CD4-positive, alpha-beta memory T cell (primary cell): ENCODE measurements at regions not wholly inside any gene's neighbourhood (a gene's known extent, or its start where the extent isn't known, plus 50 kb on each side); places are given as distances from the start of the nearest gene placed in this dataset.
"Not testable (repeated sequence)": the region's sequence is repeated elsewhere in the genome, so short reads cannot be mapped to it uniquely, and the experiment has no call there.

Experiments
- CTCF ChIA-PET: fragments of 350-600 bp; sonication (Branson Sonifier 250); formaldehyde crosslinking; loops from one replicate; lab custom pipeline; 2021; ENCODE audit warnings: inconsistent platforms; ENCODE audit not compliant: partially characterized antibody; lab: Charles Lee
- POLR2A ChIA-PET: fragments of 350-600 bp; sonication (Branson Sonifier 250); formaldehyde crosslinking; loops from one replicate; lab custom pipeline; 2021; ENCODE audit not compliant: partially characterized antibody; lab: Charles Lee
- DNase-seq, 5 donors: peaks; one replicate each; pipeline versions ENCODE4 v3.0.0 to v3.0.0-alpha.2; 2020 to 2022; ENCODE audit warnings: mixed read lengths in 1 of 5
- H3K27ac ChIP-seq: one replicate; pipeline ENCODE4 v1.7.0; 2013; ENCODE audit warnings: low read depth, low read length
- H3K27me3 ChIP-seq: 2 replicates; pipeline ENCODE4 v1.7.0; 2013; ENCODE audit warnings: mild to moderate bottlenecking, low read length, moderate library complexity; ENCODE audit not compliant: insufficient read depth
- H3K36me3 ChIP-seq: 2 replicates; pipeline ENCODE4 v1.7.0; 2013; ENCODE audit warnings: mild to moderate bottlenecking, low read length, moderate library complexity; ENCODE audit not compliant: insufficient read depth
- H3K4me1 ChIP-seq: 2 replicates; pipeline ENCODE4 v1.7.0; 2013; ENCODE audit warnings: mild to moderate bottlenecking, low read length, moderate library complexity; ENCODE audit not compliant: insufficient read depth
- H3K4me3 ChIP-seq, 2 donors: one replicate each; pipeline ENCODE4 v1.7.0; 2013; ENCODE audit warnings: low read length in 2 of 2, mild to moderate bottlenecking in 1 of 2
- H3K9me3 ChIP-seq, 2 donors: one replicate each; pipeline ENCODE4 v1.7.0; 2013; ENCODE audit warnings: low read length in 2 of 2, control low read depth in 1 of 2; ENCODE audit not compliant: control insufficient read depth in 1 of 2
- H3K27ac Mint-ChIP-seq, 7 donors: one replicate each; pipeline ENCODE4 v1.8.0; 2020 to 2021; ENCODE audit warnings: mixed read lengths in 7 of 7, mild to moderate bottlenecking in 6 of 7, inconsistent platforms in 3 of 7, moderate library complexity in 3 of 7
- H3K27me3 Mint-ChIP-seq, 2 donors: one replicate each; pipeline ENCODE4 v1.8.0; 2020 to 2021; ENCODE audit warnings: mixed read lengths in 2 of 2
- H3K36me3 Mint-ChIP-seq, 2 donors: one replicate each; pipeline ENCODE4 v1.8.0; 2020 to 2021; ENCODE audit warnings: mixed read lengths in 2 of 2, inconsistent platforms in 1 of 2, mild to moderate bottlenecking in 1 of 2
- H3K4me1 Mint-ChIP-seq, 4 donors: one replicate each; pipeline ENCODE4 v1.8.0; 2020 to 2021; ENCODE audit warnings: mixed read lengths in 4 of 4, mild to moderate bottlenecking in 1 of 4
- H3K4me3 Mint-ChIP-seq, 8 donors: one replicate each; pipeline ENCODE4 v1.8.0; 2020 to 2021; ENCODE audit warnings: mixed read lengths in 8 of 8, mild to moderate bottlenecking in 7 of 8, moderate library complexity in 6 of 8, inconsistent platforms in 3 of 8
- H3K9me3 Mint-ChIP-seq, 8 donors: one replicate each; pipeline ENCODE4 v1.8.0; 2020 to 2021; ENCODE audit warnings: mixed read lengths in 8 of 8, mild to moderate bottlenecking in 5 of 8, inconsistent platforms in 3 of 8, moderate library complexity in 1 of 8
- intact Hi-C: fragments of 100-400 bp; cut with micrococcal nuclease; formaldehyde crosslinking; loops from one replicate; pipeline ENCODE4 v1.15.1; 2023

- Mint-ChIP-seq H3K4me1 (no peaks in the 10 kb centered on the region), H3K27ac (no peak overlapping the region), H3K9me3 (peaks cover 0 to 5% (median 0%) of the 10 kb centered on the region in 8 donors), H3K36me3 (no peaks in the 10 kb centered on the region), H3K4me3 (no peak overlapping the region), H3K27me3 (peaks cover 0 to 2% of the 10 kb centered on the region in 2 donors)
- Histone ChIP-seq H3K27me3 (no peaks in the 10 kb centered on the region), H3K36me3 (no peaks in the 10 kb centered on the region), H3K9me3 (no peaks in the 10 kb centered on the region), H3K27ac (no peak overlapping the region), H3K4me1 (no peaks in the 10 kb centered on the region), H3K4me3 (no peak overlapping the region)
- DNase-seq = no peak
- intact Hi-C loops = no loop called here
- ChIA-PET CTCF (no interaction called here), POLR2A (no interaction called here)
Observed at GRCh38 chr1:57578099-57578498, 154.2 kb upstream of the DAB1 start.

GRCh38 chr1:57576756-57577155 lies 152.9 kb upstream of the DAB1 start:
- H3K9me3 ChIP-seq = no peaks in the 10 kb centered on the region
- CTCF ChIA-PET = no interaction called here
- H3K4me3 ChIP-seq = no peak overlapping the region
- H3K27me3 ChIP-seq = no peaks in the 10 kb centered on the region
- no peak overlapping the region for H3K27ac ChIP-seq
- H3K4me1 Mint-ChIP-seq = no peaks in the 10 kb centered on the region
- no peaks in the 10 kb centered on the region for H3K4me1 ChIP-seq
- H3K27me3 Mint-ChIP-seq = peaks cover 0 to 2% of the 10 kb centered on the region in 2 donors
- H3K27ac Mint-ChIP-seq = no peak overlapping the region
- POLR2A ChIA-PET = no interaction called here
- H3K36me3 Mint-ChIP-seq = no peaks in the 10 kb centered on the region
- no peak overlapping the region for H3K4me3 Mint-ChIP-seq
- DNase-seq = no peak
- intact Hi-C loops = no loop called here
- no peaks in the 10 kb centered on the region for H3K36me3 ChIP-seq
- peaks cover 0 to 3% (median 0%) of the 10 kb centered on the region in 8 donors for H3K9me3 Mint-ChIP-seq

GRCh38 chr1:57572016-57572415 lies 148.2 kb upstream of the DAB1 start:
- CTCF ChIA-PET = no interaction called here
- Mint-ChIP-seq H3K4me3 (no peak overlapping the region), H3K4me1 (no peaks in the 10 kb centered on the region), H3K27ac (no peak overlapping the region), H3K36me3 (no peaks in the 10 kb centered on the region), H3K9me3 (peaks cover 0 to 5% (median 2%) of the 10 kb centered on the region in 8 donors), H3K27me3 (peaks cover 0 to 2% of the 10 kb centered on the region in 2 donors)
- Histone ChIP-seq H3K27me3 (no peaks in the 10 kb centered on the region), H3K27ac (no peak overlapping the region), H3K9me3 (no peaks in the 10 kb centered on the region), H3K4me3 (no peak overlapping the region), H3K4me1 (no peaks in the 10 kb centered on the region), H3K36me3 (no peaks in the 10 kb centered on the region)
- intact Hi-C loops = no loop called here
- POLR2A ChIA-PET = no interaction called here
- no peak for DNase-seq

GRCh38 chr1:57558066-57558465 lies 134.2 kb upstream of the DAB1 start:
- H3K36me3 ChIP-seq, H3K4me3 ChIP-seq, DNase-seq, H3K4me1 Mint-ChIP-seq, H3K9me3 ChIP-seq, POLR2A ChIA-PET, H3K27me3 ChIP-seq, H3K27me3 Mint-ChIP-seq, H3K36me3 Mint-ChIP-seq, H3K27ac ChIP-seq, H3K4me1 ChIP-seq, H3K4me3 Mint-ChIP-seq, intact Hi-C loops, CTCF ChIA-PET, H3K9me3 Mint-ChIP-seq: not testable (repeated sequence)
- H3K27ac Mint-ChIP-seq = peak overlapping the region in 1 of 7 donors; percentile 41

GRCh38 chr1:57553666-57554065 lies 129.8 kb upstream of the DAB1 start:
- H3K4me1 Mint-ChIP-seq = peaks cover 0 to 2% (median 0%) of the 10 kb centered on the region in 4 donors
- no peak overlapping the region for H3K4me3 Mint-ChIP-seq
- H3K9me3 Mint-ChIP-seq = peaks cover 0 to 6% (median 0%) of the 10 kb centered on the region in 8 donors
- no peak overlapping the region for H3K27ac Mint-ChIP-seq
- no peaks in the 10 kb centered on the region for H3K9me3 ChIP-seq
- H3K27me3 ChIP-seq = no peaks in the 10 kb centered on the region
- POLR2A ChIA-PET = no interaction called here
- peaks cover 0 to 4% of the 10 kb centered on the region in 2 donors for H3K27me3 Mint-ChIP-seq
- no peak overlapping the region for H3K27ac ChIP-seq
- H3K4me1 ChIP-seq = no peaks in the 10 kb centered on the region
- CTCF ChIA-PET = no interaction called here
- intact Hi-C loops = no loop called here
- H3K36me3 ChIP-seq = no peaks in the 10 kb centered on the region
- H3K36me3 Mint-ChIP-seq = no peaks in the 10 kb centered on the region
- no peak for DNase-seq
- H3K4me3 ChIP-seq = no peak overlapping the region

- peaks cover 0 to 3% (median 0%) of the 10 kb centered on the region in 8 donors for H3K9me3 Mint-ChIP-seq
Observed at GRCh38 chr1:57551476-57551875, 127.6 kb upstream of the DAB1 start.

GRCh38 chr1:57550092-57550491 lies 126.2 kb upstream of the DAB1 start:
- intact Hi-C loops = no loop called here
- Histone ChIP-seq H3K27ac (no peak overlapping the region), H3K27me3 (no peaks in the 10 kb centered on the region), H3K36me3 (no peaks in the 10 kb centered on the region), H3K4me1 (no peaks in the 10 kb centered on the region), H3K9me3 (no peaks in the 10 kb centered on the region), H3K4me3 (no peak overlapping the region)
- no peak for DNase-seq
- Mint-ChIP-seq H3K4me3 (no peak overlapping the region), H3K27ac (no peak overlapping the region), H3K9me3 (peaks cover 0 to 3% (median 0%) of the 10 kb centered on the region in 8 donors), H3K27me3 (peaks cover 2% of the 10 kb centered on the region in 2 donors), H3K4me1 (peaks cover 0 to 2% (median 0%) of the 10 kb centered on the region in 4 donors), H3K36me3 (no peaks in the 10 kb centered on the region)
- POLR2A ChIA-PET = no interaction called here
- CTCF ChIA-PET = no interaction called here

More at GRCh38 chr1:57551476-57551875, 127.6 kb upstream of the DAB1 start:
- H3K27me3 ChIP-seq = no peaks in the 10 kb centered on the region
- H3K4me3 ChIP-seq = no peak overlapping the region
- no peak overlapping the region for H3K27ac ChIP-seq
- no peaks in the 10 kb centered on the region for H3K9me3 ChIP-seq
- peaks cover 2% of the 10 kb centered on the region in 2 donors for H3K27me3 Mint-ChIP-seq
- no peaks in the 10 kb centered on the region for H3K4me1 ChIP-seq
- ChIA-PET POLR2A (no interaction called here), CTCF (no interaction called here)
- H3K27ac Mint-ChIP-seq = no peak overlapping the region
- H3K36me3 Mint-ChIP-seq = no peaks in the 10 kb centered on the region
- H3K4me1 Mint-ChIP-seq = peaks cover 0 to 2% (median 0%) of the 10 kb centered on the region in 4 donors
- no peaks in the 10 kb centered on the region for H3K36me3 ChIP-seq
- DNase-seq = no peak
- no peak overlapping the region for H3K4me3 Mint-ChIP-seq
- intact Hi-C loops = no loop called here

- no peak for DNase-seq
- intact Hi-C loops = no loop called here
- peaks cover 2% of the 10 kb centered on the region in 2 donors for H3K27me3 Mint-ChIP-seq
- ChIA-PET CTCF (no interaction called here), POLR2A (no interaction called here)
- Histone ChIP-seq H3K27ac (no peak overlapping the region), H3K4me1 (no peaks in the 10 kb centered on the region), H3K27me3 (no peaks in the 10 kb centered on the region), H3K9me3 (no peaks in the 10 kb centered on the region), H3K4me3 (no peak overlapping the region), H3K36me3 (no peaks in the 10 kb centered on the region)
- no peaks in the 10 kb centered on the region for H3K36me3 Mint-ChIP-seq
- H3K9me3 Mint-ChIP-seq = peaks cover 0 to 3% (median 0%) of the 10 kb centered on the region in 8 donors
- no peak overlapping the region for H3K4me3 Mint-ChIP-seq
- H3K4me1 Mint-ChIP-seq = peaks cover 0 to 2% (median 0%) of the 10 kb centered on the region in 4 donors
- H3K27ac Mint-ChIP-seq = no peak overlapping the region
Observed at GRCh38 chr1:57549300-57549699, 125.4 kb upstream of the DAB1 start.
